ENCODE measurements at regions not wholly inside any gene's neighbourhood (a gene's known extent, or its start where the extent isn't known, plus 50 kb on each side); places are given as distances from the start of the nearest gene placed in this dataset.

DNA sequence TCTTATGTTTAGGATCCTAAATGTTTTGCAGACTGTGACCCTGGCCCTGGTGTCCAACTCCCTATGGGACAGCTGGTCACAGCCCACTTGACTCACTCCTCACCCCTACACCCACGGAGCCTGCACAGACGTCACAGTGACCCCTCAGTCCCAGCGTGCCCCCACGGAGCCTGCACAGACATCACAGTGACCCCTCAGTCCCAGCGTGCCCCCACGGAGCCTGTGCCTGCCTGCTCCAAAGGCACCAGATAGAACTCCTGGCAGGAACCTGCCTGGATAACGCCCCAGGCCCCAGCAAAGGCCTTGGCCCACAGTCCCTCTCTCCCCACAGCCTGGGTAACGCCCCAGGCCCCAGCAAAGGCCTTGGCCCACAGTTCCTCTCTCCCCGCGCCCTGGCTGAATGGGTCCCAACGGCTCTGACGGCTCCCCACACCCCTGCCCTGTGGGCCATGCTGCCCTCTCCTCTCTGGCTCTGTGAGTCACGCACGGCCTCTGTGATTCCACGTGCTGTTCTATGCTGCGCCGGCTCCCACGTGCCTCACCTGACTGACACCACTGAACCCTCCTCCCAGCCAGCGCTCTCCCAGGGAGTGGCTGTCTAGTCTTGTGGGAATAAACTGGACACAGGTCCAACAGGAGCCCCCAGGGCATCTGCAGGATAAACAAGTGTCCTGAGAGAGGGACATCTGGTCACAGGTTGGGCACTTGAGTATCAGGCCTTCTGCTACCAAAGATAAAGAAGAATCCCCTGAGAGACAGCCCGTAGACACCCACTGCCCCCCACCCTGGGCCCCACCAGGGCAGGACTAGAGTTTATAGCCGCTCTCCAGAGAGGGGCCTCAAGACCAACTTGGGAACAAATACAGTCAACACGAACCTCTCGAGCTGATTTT, 250.3 kb downstream of the BRD1 start:
- TF ChIP-seq ZFX (IDR thresholded peaks at IDR 0.05; ENCODE audit: borderline replicate concordance), result no peak
- TF ChIP-seq, protein P1, sequence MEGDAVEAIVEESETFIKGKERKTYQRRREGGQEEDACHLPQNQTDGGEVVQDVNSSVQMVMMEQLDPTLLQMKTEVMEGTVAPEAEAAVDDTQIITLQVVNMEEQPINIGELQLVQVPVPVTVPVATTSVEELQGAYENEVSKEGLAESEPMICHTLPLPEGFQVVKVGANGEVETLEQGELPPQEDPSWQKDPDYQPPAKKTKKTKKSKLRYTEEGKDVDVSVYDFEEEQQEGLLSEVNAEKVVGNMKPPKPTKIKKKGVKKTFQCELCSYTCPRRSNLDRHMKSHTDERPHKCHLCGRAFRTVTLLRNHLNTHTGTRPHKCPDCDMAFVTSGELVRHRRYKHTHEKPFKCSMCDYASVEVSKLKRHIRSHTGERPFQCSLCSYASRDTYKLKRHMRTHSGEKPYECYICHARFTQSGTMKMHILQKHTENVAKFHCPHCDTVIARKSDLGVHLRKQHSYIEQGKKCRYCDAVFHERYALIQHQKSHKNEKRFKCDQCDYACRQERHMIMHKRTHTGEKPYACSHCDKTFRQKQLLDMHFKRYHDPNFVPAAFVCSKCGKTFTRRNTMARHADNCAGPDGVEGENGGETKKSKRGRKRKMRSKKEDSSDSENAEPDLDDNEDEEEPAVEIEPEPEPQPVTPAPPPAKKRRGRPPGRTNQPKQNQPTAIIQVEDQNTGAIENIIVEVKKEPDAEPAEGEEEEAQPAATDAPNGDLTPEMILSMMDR (IDR thresholded peaks at IDR 0.05), result no peak

DNA sequence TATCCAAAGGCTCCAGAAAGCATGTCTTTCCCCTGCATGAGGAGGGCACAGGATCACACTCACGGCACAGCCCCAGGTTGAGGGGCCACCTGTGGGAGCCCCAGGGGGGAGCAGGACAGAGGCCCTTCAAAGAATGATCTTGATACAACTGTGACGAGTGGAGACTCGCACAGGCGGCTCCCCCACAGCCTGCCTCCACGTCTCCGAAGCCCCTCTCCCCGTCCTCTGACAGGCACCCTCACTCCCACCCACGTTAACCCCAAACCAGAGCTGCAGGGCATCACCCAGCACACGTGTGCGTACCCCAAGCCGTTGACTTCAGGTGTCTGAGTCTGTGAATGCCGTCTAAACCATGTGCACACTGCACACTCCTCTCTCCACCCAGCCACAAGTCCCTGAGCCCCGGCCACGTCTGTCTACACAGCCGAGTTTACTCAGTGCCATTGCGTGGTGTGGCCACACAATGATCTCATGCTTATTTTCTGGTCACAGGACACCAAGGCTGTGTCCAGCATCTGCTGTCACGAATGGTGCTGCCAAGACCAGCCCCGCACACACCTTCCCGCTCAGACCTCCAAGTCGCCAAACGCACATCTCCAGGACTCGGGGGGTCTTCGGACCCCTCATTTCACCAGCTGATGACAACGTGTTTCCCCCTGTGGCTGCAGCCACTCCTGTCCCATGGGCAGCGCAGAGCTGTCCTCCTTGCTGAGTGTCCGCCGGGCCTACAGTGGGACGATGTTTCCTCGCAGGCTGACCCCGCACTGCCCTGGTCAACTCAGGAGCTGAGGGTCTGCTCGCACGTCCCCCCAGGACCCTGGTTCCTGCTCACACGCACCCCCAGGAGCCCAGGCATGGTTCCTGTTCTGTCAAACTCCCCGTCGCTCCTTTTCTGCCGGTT, 251.2 kb downstream of the BRD1 start:
- TF ChIP-seq ZFX (IDR thresholded peaks at IDR 0.05; ENCODE audit: borderline replicate concordance), result no peak
- TF ChIP-seq, protein P1 (IDR thresholded peaks at IDR 0.05), result no peak
- no peak overlapping the region for H3K27ac ChIP-seq

More for the DNA sequence above, 250.3 kb downstream of the BRD1 start:
- H3K27ac ChIP-seq, result no peak overlapping the region

DNA sequence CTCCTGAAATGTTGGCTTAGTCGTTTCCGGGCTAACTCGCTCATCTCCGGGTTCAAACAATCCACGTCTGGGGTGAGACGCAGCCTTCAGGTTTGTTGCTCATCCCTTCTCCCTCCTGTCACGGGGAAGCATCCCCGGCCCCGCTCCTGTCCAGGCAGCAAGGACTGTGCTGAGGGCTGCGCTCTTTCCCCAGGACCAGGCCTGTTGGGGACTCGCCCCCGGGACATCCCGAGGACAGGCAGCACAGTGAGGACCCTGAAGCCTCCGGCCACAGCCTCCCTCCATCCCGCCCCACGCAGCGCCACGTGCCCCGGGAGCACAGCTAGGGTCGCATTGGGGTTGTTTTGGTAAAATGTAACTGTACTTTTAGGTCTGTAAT, 252.0 kb downstream of the BRD1 start:
- TF ChIP-seq, protein P1 (IDR thresholded peaks at IDR 0.05), result no peak
- no peak for TF ChIP-seq ZFX (IDR thresholded peaks at IDR 0.05; ENCODE audit: borderline replicate concordance)

DNA sequence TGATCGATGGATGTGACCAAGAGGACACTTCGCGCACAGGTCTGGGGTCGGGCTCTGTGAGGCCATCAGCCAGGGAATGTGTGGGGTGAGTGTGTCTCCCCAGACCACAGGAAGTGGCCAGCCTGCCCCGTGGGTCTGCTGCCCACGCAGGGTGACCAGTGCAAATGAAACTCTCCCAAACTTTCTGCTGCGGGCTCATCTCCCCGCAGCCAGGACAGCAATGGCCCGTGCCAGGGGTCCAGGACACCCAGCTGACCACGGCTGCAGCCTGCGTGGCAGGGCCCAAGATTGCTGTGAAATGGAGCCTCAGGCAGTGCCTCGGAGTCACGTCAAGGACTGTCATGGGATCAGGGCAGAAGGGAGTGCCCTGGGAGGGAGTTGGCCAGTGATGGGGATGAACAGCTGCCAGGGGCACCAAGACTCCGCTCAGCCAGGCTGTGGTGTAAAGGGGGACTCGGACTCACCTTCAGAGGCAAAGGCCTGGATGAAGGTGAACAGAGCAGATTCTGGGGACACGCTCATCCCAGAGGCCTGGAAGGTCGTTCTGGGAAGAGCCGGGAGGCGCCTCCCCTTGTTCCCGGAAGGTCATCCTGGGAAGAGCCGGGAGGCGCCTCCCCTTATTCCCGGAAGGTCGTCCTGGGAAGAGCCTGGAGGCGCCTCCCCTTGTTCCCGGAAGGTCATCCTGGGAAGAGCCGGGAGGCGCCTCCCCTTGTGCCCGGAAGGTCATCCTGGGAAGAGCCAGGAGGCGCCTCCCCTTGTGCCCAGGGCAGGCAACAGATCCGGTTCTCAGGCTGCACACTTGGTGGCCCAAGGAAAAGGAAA, 252.6 kb downstream of the BRD1 start:
- TF ChIP-seq, protein P1 (IDR thresholded peaks at IDR 0.05), result no peak
- no peak for TF ChIP-seq ZFX (IDR thresholded peaks at IDR 0.05; ENCODE audit: borderline replicate concordance)
- H3K27ac ChIP-seq, result no peak overlapping the region

More for the DNA sequence above, 252.0 kb downstream of the BRD1 start:
- no peak overlapping the region for H3K27ac ChIP-seq

DNA sequence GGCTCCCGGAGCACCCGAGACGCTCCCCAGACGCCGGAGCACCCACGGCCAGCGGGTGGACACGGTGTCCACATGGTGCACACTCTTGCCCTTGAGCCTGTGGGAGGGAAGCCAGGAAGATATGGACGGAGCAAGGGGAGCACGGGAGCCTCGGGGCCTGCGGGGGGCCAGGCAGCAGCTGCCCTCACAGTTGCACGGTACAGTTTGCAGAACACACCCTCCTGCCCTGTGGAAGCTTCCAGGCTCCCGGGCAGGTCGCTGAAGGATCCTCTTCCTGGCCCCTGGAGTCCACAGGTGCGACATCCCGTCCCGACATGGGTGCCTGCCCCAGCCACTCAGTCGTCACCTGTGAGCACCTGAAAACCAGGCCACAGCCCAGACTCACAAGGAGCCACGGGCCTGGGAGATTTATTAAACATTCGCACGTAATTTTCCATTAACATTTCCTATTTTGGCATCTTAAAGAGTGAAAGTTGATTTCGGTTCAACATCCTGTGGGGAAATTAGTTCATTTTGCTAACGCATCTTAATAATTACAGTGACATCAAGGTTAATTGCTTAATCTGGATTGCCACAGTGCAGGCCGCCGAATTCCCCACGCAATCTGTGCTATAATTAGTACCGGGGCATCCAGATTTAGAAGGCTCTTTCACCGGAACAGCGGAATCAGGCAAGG, 253.3 kb downstream of the BRD1 start:
- H3K27ac ChIP-seq, result no peak overlapping the region
- TF ChIP-seq ZFX (IDR thresholded peaks at IDR 0.05; ENCODE audit: borderline replicate concordance), result no peak
- TF ChIP-seq, protein P1 (IDR thresholded peaks at IDR 0.05), result no peak

DNA sequence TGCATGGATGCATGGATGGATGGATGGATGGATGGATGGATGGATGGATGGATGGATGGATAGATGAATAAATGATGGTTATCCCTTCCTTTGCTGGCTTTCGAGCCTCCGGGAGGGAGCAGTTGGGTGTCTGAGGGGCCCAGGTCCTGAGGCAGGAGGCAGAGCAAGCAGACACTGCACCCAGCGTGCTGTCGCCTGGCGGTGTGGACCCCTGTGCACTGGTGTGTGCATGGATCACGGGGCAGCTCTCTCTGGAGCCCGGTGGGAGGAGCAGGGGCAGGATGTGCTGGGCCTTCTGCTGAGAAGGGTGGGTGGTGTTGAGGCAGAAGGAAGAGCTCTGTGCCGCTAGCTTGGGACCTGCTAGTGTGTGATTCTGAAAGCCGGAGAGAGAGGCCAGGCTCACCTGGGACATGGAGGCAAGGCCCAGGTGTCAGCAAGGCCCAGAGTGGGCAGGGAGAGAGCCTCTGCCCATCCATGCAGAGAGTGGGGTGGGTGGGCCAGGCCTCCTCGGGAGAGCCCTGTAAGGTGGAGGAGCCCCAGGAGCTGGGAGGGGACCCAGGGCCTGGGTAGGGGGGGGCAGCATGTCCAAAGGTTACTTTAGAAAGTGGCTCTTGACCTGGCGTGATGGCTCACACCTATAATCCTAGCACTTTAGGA, 254.4 kb downstream of the BRD1 start:
- H3K27ac ChIP-seq, result no peak overlapping the region
- TF ChIP-seq ZFX (IDR thresholded peaks at IDR 0.05; ENCODE audit: borderline replicate concordance), result no peak
- TF ChIP-seq, protein P1 (IDR thresholded peaks at IDR 0.05), result no peak
